ENCODE measurements at regions not wholly inside any gene's neighbourhood (a gene's known extent, or its start where the extent isn't known, plus 50 kb on each side); places are given as distances from the start of the nearest gene placed in this dataset.

DNA sequence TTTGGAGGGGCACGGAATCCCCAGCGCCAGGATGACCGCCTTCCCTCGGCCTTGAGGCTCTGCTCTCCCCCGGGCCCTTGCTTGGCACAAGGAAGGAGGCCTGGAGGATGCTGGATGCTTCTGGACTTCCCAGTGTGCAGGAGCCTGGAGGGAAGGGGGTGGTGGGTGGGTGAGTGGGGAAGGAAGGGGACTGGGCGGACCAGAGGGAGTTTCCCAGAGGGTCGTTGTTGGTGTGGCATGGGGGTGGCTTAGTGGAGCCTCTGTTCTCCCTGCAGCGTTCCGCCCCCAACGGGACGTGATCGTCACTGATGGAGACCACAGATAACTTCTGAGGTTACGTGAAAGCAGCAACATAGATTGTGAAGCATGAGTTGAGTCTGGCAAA is 140.0 kb downstream of the IRF8 start:
- intact Hi-C loops (cut with DNase I; ENCODE audit: low total_unique reads): no loop called here
- H3K27ac ChIP-seq: no peak overlapping the region
- TF ChIP-seq POLR2A (IDR thresholded peaks at IDR 0.05) (no peak), EP300 (IDR thresholded peaks at IDR 0.05) (no peak), POLR2AphosphoS5 (IDR thresholded peaks at IDR 0.05) (no peak)
- TF ChIP-seq, protein P1, sequence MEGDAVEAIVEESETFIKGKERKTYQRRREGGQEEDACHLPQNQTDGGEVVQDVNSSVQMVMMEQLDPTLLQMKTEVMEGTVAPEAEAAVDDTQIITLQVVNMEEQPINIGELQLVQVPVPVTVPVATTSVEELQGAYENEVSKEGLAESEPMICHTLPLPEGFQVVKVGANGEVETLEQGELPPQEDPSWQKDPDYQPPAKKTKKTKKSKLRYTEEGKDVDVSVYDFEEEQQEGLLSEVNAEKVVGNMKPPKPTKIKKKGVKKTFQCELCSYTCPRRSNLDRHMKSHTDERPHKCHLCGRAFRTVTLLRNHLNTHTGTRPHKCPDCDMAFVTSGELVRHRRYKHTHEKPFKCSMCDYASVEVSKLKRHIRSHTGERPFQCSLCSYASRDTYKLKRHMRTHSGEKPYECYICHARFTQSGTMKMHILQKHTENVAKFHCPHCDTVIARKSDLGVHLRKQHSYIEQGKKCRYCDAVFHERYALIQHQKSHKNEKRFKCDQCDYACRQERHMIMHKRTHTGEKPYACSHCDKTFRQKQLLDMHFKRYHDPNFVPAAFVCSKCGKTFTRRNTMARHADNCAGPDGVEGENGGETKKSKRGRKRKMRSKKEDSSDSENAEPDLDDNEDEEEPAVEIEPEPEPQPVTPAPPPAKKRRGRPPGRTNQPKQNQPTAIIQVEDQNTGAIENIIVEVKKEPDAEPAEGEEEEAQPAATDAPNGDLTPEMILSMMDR (IDR thresholded peaks at IDR 0.05): no peak
- 46 to 59% (median 51%) methylated on average over 13 of the region's 13 CpGs for WGBS, 5 donors
- H3K4me1 ChIP-seq: peaks cover 0 to 9% (median 4%) of the 10 kb centered on the region in 4 donors
- H3K36me3 ChIP-seq: no peaks in the 10 kb centered on the region
- H3K4me3 ChIP-seq: no peak overlapping the region
- no peak for DNase-seq
- peaks cover 0 to 36% (median 5%) of the 10 kb centered on the region in 3 donors for H3K27me3 ChIP-seq
- no peaks in the 10 kb centered on the region for H3K9me3 ChIP-seq

DNA sequence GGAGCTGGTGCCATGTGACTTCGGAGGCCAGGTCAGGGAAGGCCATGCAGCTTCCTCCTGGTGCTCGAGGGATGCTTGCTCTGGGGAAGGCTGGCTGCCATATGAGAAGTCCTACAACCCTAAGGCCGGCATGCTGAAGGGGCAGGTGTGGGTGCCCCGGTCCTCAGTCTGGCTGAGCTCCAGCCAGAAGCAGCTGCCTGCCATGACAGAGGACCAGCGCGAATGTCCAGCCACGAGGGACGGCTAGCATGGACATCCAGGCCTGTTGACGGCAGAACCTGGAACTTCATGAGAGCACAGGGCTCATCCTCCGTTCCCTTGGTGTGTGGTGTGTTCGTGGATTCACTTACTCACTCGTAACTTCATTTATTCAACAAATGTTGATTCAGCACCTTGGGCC is 140.6 kb downstream of the IRF8 start:
- DNase-seq: no peak
- WGBS, 5 donors: 79 to 84% (median 81%) methylated on average over 5 to 12 of the region's 12 CpGs
- Histone ChIP-seq H3K9me3 (no peaks in the 10 kb centered on the region), H3K27me3 (peaks cover 0 to 38% (median 5%) of the 10 kb centered on the region in 3 donors), H3K4me3 (no peak overlapping the region), H3K27ac (no peak overlapping the region), H3K4me1 (peaks cover 0 to 14% (median 5%) of the 10 kb centered on the region in 4 donors), H3K36me3 (no peaks in the 10 kb centered on the region)
- intact Hi-C loops (cut with DNase I; ENCODE audit: low total_unique reads): no loop called here
- TF ChIP-seq POLR2AphosphoS5 (IDR thresholded peaks at IDR 0.05): no peak
- TF ChIP-seq EP300 (IDR thresholded peaks at IDR 0.05): no peak
- no peak for TF ChIP-seq POLR2A (IDR thresholded peaks at IDR 0.05)
- TF ChIP-seq, protein P1 (IDR thresholded peaks at IDR 0.05): no peak

DNA sequence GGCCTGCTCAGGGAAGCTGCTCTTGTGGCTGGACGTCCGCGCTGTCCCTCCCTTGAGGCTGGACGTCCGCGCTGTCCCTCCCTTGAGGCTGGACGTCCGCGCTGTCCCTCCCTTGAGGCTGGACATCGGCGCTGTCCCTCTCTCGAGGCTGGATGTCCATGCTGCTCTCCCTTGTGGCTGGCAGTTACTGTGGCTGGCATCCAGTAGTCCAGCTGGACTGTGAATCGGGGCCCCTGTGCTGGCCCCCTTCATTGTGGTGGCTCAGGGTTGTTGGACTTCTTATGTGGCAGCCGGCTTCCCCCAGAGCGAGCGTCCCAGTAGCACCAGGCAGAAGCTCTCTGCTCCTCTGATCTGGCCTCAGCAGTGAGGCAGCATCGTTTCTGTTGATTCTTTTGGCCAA is 141.5 kb downstream of the IRF8 start:
- Histone ChIP-seq H3K27me3 (peaks cover 0 to 38% (median 5%) of the 10 kb centered on the region in 3 donors), H3K4me3 (no peak overlapping the region), H3K9me3 (no peaks in the 10 kb centered on the region), H3K27ac (no peak overlapping the region), H3K36me3 (no peaks in the 10 kb centered on the region), H3K4me1 (peaks cover 0 to 14% (median 5%) of the 10 kb centered on the region in 4 donors)
- no peak for TF ChIP-seq POLR2A (IDR thresholded peaks at IDR 0.05)
- no peak for DNase-seq
- intact Hi-C loops (cut with DNase I; ENCODE audit: low total_unique reads): no loop called here
- 62 to 87% (median 78%) methylated on average over 13 to 17 of the region's 17 CpGs for WGBS, 5 donors

DNA sequence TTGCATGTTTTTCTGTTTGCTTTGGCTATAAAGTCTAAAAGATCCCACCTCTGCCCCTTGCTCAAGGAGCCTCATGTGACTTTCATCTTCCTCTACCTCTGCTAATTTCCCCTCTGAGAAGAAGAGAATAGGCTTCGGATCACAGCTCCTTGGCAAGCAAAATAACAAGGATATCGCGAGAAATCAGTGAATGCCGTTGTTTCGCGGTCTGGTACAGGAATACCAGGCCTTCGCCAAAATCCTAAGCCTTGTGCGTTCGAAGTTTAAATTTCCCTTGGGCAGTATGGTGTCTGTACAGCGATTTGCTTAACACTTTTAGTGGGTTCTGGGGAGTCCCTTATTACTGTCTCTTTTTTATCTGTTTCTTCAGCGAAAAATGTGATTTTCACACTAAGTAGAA is 142.3 kb downstream of the IRF8 start:
- no peaks in the 10 kb centered on the region for H3K9me3 ChIP-seq
- intact Hi-C loops (cut with DNase I; ENCODE audit: low total_unique reads): no loop called here
- no peak overlapping the region for H3K27ac ChIP-seq
- H3K4me3 ChIP-seq: no peak overlapping the region
- no peak for DNase-seq
- H3K27me3 ChIP-seq: peaks cover 0 to 38% (median 5%) of the 10 kb centered on the region in 3 donors
- WGBS, 5 donors: 83 to 94% (median 88%) methylated on average over 11 of the region's 11 CpGs
- no peak for TF ChIP-seq POLR2AphosphoS5 (IDR thresholded peaks at IDR 0.05)
- no peak for TF ChIP-seq EP300 (IDR thresholded peaks at IDR 0.05)
- TF ChIP-seq, protein P1 (IDR thresholded peaks at IDR 0.05): no peak
- no peak for TF ChIP-seq POLR2A (IDR thresholded peaks at IDR 0.05)
- no peaks in the 10 kb centered on the region for H3K36me3 ChIP-seq
- peaks cover 0 to 14% (median 5%) of the 10 kb centered on the region in 4 donors for H3K4me1 ChIP-seq

DNA sequence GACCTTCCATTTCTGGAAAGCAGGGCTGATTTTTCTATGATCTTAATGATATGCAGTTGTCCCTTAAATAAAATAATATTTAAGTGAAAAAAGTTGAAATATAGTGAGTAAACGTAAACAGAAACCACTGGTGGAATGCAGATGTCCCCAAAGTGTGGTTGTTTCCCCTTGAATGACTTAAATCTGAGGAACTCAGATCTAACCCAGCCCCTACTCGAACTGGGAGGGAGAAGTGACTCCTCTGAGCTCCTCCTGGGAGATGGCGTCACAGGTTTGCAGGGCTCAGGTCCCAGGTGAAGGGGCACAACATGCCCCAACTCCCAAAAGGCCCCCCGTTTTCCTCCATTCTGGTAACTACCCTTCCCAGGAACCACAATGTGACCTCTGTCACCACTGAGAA is 142.8 kb downstream of the IRF8 start:
- TF ChIP-seq EP300 (IDR thresholded peaks at IDR 0.05): no peak
- no peak for TF ChIP-seq POLR2A (IDR thresholded peaks at IDR 0.05)
- TF ChIP-seq POLR2AphosphoS5 (IDR thresholded peaks at IDR 0.05): no peak
- TF ChIP-seq, protein P1 (IDR thresholded peaks at IDR 0.05): no peak
- no peaks in the 10 kb centered on the region for H3K36me3 ChIP-seq
- WGBS, 5 donors: 60 to 85% (median 73%) methylated on average over 4 of the region's 4 CpGs
- H3K9me3 ChIP-seq: no peaks in the 10 kb centered on the region
- intact Hi-C loops (cut with DNase I; ENCODE audit: low total_unique reads): no loop called here
- DNase-seq: no peak
- peaks cover 0 to 14% (median 5%) of the 10 kb centered on the region in 4 donors for H3K4me1 ChIP-seq
- no peak overlapping the region for H3K27ac ChIP-seq
- peaks cover 0 to 38% (median 5%) of the 10 kb centered on the region in 3 donors for H3K27me3 ChIP-seq
- no peak overlapping the region for H3K4me3 ChIP-seq
